ENCODE measurements at regions not wholly inside any gene's neighbourhood (a gene's known extent, or its start where the extent isn't known, plus 50 kb on each side); places are given as distances from the start of the nearest gene placed in this dataset.

GRCh38 chr7:45975367-45975766 is 54.3 kb upstream of the IGFBP3 start:
- H3K4me3 ChIP-seq (replicated peaks; ENCODE audit: low read depth, low read length), result no peak overlapping the region
- TF ChIP-seq, protein P1, sequence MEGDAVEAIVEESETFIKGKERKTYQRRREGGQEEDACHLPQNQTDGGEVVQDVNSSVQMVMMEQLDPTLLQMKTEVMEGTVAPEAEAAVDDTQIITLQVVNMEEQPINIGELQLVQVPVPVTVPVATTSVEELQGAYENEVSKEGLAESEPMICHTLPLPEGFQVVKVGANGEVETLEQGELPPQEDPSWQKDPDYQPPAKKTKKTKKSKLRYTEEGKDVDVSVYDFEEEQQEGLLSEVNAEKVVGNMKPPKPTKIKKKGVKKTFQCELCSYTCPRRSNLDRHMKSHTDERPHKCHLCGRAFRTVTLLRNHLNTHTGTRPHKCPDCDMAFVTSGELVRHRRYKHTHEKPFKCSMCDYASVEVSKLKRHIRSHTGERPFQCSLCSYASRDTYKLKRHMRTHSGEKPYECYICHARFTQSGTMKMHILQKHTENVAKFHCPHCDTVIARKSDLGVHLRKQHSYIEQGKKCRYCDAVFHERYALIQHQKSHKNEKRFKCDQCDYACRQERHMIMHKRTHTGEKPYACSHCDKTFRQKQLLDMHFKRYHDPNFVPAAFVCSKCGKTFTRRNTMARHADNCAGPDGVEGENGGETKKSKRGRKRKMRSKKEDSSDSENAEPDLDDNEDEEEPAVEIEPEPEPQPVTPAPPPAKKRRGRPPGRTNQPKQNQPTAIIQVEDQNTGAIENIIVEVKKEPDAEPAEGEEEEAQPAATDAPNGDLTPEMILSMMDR (IDR thresholded peaks at IDR 0.05; ENCODE audit: low read depth, low read length, missing control alignments), result no peak
- no peak for DNase-seq (ENCODE audit: extremely low read depth, low read depth)

- no peak for DNase-seq (ENCODE audit: extremely low read depth, low read depth)
- TF ChIP-seq, protein P1 (IDR thresholded peaks at IDR 0.05; ENCODE audit: low read depth, low read length, missing control alignments), result no peak
- no peak overlapping the region for H3K4me3 ChIP-seq (replicated peaks; ENCODE audit: low read depth, low read length)
Measured at GRCh38 chr7:45974540-45975360, 53.7 kb upstream of the IGFBP3 start.

GRCh38 chr7:45973725-45974532 is 52.9 kb upstream of the IGFBP3 start:
- TF ChIP-seq, protein P1 (IDR thresholded peaks at IDR 0.05; ENCODE audit: low read depth, low read length, missing control alignments), result no peak
- no peak for DNase-seq (ENCODE audit: extremely low read depth, low read depth)
- H3K4me3 ChIP-seq (replicated peaks; ENCODE audit: low read depth, low read length), result no peak overlapping the region

GRCh38 chr7:45972629-45973312 is 51.7 kb upstream of the IGFBP3 start:
- no peak overlapping the region for H3K4me3 ChIP-seq (replicated peaks; ENCODE audit: low read depth, low read length)
- no peak for DNase-seq (ENCODE audit: extremely low read depth, low read depth)
- TF ChIP-seq, protein P1 (IDR thresholded peaks at IDR 0.05; ENCODE audit: low read depth, low read length, missing control alignments), result no peak

- H3K4me3 ChIP-seq (replicated peaks; ENCODE audit: low read depth, low read length), result no peak overlapping the region
- TF ChIP-seq, protein P1 (IDR thresholded peaks at IDR 0.05; ENCODE audit: low read depth, low read length, missing control alignments), result no peak
- no peak for DNase-seq (ENCODE audit: extremely low read depth, low read depth)
Measured at GRCh38 chr7:45971661-45972175, 50.6 kb upstream of the IGFBP3 start.

DNA sequence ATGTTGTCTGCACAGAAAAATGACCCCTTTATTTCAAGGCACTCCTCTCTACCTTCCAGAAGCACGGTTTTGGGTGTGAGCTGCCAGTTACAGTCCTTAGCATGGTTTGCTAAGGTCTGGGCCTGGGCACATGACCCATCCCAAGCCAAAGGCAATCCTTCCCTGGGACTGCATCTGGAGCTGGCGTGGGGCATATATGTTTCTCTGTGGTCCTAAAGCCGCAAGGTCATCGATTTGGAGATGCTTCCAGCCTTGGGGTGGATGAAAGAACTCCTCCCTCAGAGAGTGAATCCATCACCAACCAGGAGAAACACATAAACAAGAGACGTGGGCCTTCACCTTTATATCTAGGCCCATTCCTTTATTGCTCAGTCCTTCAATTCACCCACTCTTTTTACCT is 50.1 kb upstream of the IGFBP3 start:
- DNase-seq (ENCODE audit: extremely low read depth, low read depth), result no peak
- H3K4me3 ChIP-seq (replicated peaks; ENCODE audit: low read depth, low read length), result no peak overlapping the region
- TF ChIP-seq, protein P1 (IDR thresholded peaks at IDR 0.05; ENCODE audit: low read depth, low read length, missing control alignments), result no peak

Data from HFF-Myc (cell line).